Neutrophil (primary cell): ENCODE measurements at regions not wholly inside any gene's neighbourhood (a gene's known extent, or its start where the extent isn't known, plus 50 kb on each side); places are given as distances from the start of the nearest gene placed in this dataset.
"Not testable (repeated sequence)": the region's sequence is repeated elsewhere in the genome, so short reads cannot be mapped to it uniquely, and the experiment has no call there.

Experiments used
- H3K27ac ChIP-seq: fragments of 200-600 bp; sonication (generic); 2 replicates; pipeline ENCODE4 v1.5.1; 2016; ENCODE audit warnings: mild to moderate bottlenecking, moderate library complexity
- H3K27me3 ChIP-seq: fragments of 200-600 bp; sonication (generic); 2 replicates; pipeline ENCODE4 v1.6.0; 2016; ENCODE audit warnings: mild to moderate bottlenecking
- H3K36me3 ChIP-seq: fragments of 200-600 bp; sonication (generic); 2 replicates; pipeline ENCODE4 v1.5.1; 2017
- H3K4me1 ChIP-seq, 2 experiments: fragments of 200-600 bp in 1 of 2; sonication (generic) in 1 of 2; 1 replicate in 1 of 2; 2 replicates in 1 of 2; pipeline versions ENCODE4 v1.5.1 to v1.6.1; 2013 to 2016; ENCODE audit warnings: low read depth in 1 of 2, low read length in 1 of 2, mild to moderate bottlenecking in 1 of 2, moderate library complexity in 1 of 2; ENCODE audit not compliant: control insufficient read depth in 1 of 2, insufficient read depth in 1 of 2
- H3K4me3 ChIP-seq, 2 experiments: fragments of 200-600 bp in 1 of 2; sonication (generic) in 1 of 2; 1 replicate in 1 of 2; 2 replicates in 1 of 2; pipeline ENCODE4 v1.5.1; 2013 to 2016; ENCODE audit warnings: low read depth in 1 of 2, low read length in 1 of 2, mild to moderate bottlenecking in 1 of 2, moderate library complexity in 1 of 2
- H3K9me3 ChIP-seq: fragments of 200-600 bp; sonication (generic); 2 replicates; pipeline ENCODE4 v1.5.1; 2016
- CTCF ChIP-seq: fragments of 200-600 bp; sonication (generic); IDR thresholded peaks from 2 replicates; pipeline ENCODE4 v1.5.1; 2016; ENCODE audit warnings: antibody characterized with exemption

- TF ChIP-seq CTCF, result no peak
These were observed 86.9 kb upstream of the SERPINE2 start for GRCh38 chr2:224126003-224126402.

GRCh38 chr2:224122542-224122941, 83.5 kb upstream of the SERPINE2 start:
- H3K27me3 ChIP-seq, result no peaks in the 10 kb centered on the region
- H3K27ac ChIP-seq, result no peak overlapping the region
- TF ChIP-seq CTCF, result no peak

More at GRCh38 chr2:224126003-224126402, 86.9 kb upstream of the SERPINE2 start:
- Histone ChIP-seq H3K4me1 (no peaks in the 10 kb centered on the region), H3K36me3 (no peaks in the 10 kb centered on the region), H3K9me3 (no peaks in the 10 kb centered on the region), H3K4me3 (no peak overlapping the region), H3K27ac (no peak overlapping the region), H3K27me3 (no peaks in the 10 kb centered on the region)

GRCh38 chr2:224121406-224122067, 82.5 kb upstream of the SERPINE2 start:
- no peak for TF ChIP-seq CTCF
- no peak overlapping the region for H3K27ac ChIP-seq
- H3K27me3 ChIP-seq, result no peaks in the 10 kb centered on the region
- no peaks in the 10 kb centered on the region for H3K4me1 ChIP-seq
- H3K36me3 ChIP-seq, result no peaks in the 10 kb centered on the region
- H3K9me3 ChIP-seq, result no peaks in the 10 kb centered on the region
- H3K4me3 ChIP-seq, result no peak overlapping the region

More at GRCh38 chr2:224122542-224122941, 83.5 kb upstream of the SERPINE2 start:
- no peaks in the 10 kb centered on the region for H3K36me3 ChIP-seq
- H3K9me3 ChIP-seq, result no peaks in the 10 kb centered on the region
- H3K4me1 ChIP-seq, result no peaks in the 10 kb centered on the region
- no peak overlapping the region for H3K4me3 ChIP-seq

GRCh38 chr2:224120986-224121385, 81.9 kb upstream of the SERPINE2 start:
- no peak overlapping the region for H3K27ac ChIP-seq
- no peak for TF ChIP-seq CTCF
- no peaks in the 10 kb centered on the region for H3K27me3 ChIP-seq
- H3K4me1 ChIP-seq, result no peaks in the 10 kb centered on the region
- H3K4me3 ChIP-seq, result no peak overlapping the region
- no peaks in the 10 kb centered on the region for H3K9me3 ChIP-seq
- H3K36me3 ChIP-seq, result no peaks in the 10 kb centered on the region

- H3K4me1 ChIP-seq, H3K36me3 ChIP-seq, H3K27me3 ChIP-seq, H3K4me3 ChIP-seq, H3K27ac ChIP-seq, H3K9me3 ChIP-seq: not testable (repeated sequence)
These were observed 80.8 kb upstream of the SERPINE2 start for GRCh38 chr2:224119846-224120245.

GRCh38 chr2:224114428-224114827, 75.3 kb upstream of the SERPINE2 start:
- Histone ChIP-seq H3K4me3 (no peak overlapping the region), H3K9me3 (no peaks in the 10 kb centered on the region), H3K27me3 (no peaks in the 10 kb centered on the region), H3K4me1 (no peaks in the 10 kb centered on the region), H3K27ac (no peak overlapping the region), H3K36me3 (no peaks in the 10 kb centered on the region)
- no peak for TF ChIP-seq CTCF

- not testable (repeated sequence) for H3K27me3 ChIP-seq, H3K4me1 ChIP-seq, H3K36me3 ChIP-seq, H3K4me3 ChIP-seq, H3K9me3 ChIP-seq, H3K27ac ChIP-seq
These were observed 74.8 kb upstream of the SERPINE2 start for GRCh38 chr2:224113930-224114329.
